ENCODE measurements at regions not wholly inside any gene's neighbourhood (a gene's known extent, or its start where the extent isn't known, plus 50 kb on each side); places are given as distances from the start of the nearest gene placed in this dataset.
"Not testable (repeated sequence)": the region's sequence is repeated elsewhere in the genome, so short reads cannot be mapped to it uniquely, and the experiment has no call there.

GRCh38 chr2:116769514-116769913 lies 1045.0 kb upstream of the DDX18 start:
- DNase-seq (ENCODE audit: low spot score), result no peak

- no peak for DNase-seq (ENCODE audit: low spot score)
Observed at GRCh38 chr2:116776556-116776955, 1037.9 kb upstream of the DDX18 start.

- DNase-seq (ENCODE audit: low spot score), result no peak
Observed at GRCh38 chr2:116787848-116788247, 1026.6 kb upstream of the DDX18 start.

- DNase-seq (ENCODE audit: low spot score), result no peak
Observed at GRCh38 chr2:116802671-116803070, 1011.8 kb upstream of the DDX18 start.

- no peak for DNase-seq (ENCODE audit: low spot score)
Observed at GRCh38 chr2:116804901-116805300, 1009.6 kb upstream of the DDX18 start.

GRCh38 chr2:116806505-116806904 lies 1008.0 kb upstream of the DDX18 start:
- DNase-seq (ENCODE audit: low spot score), result not testable (repeated sequence)

- no peak for DNase-seq (ENCODE audit: low spot score)
Observed at GRCh38 chr2:116809109-116809508, 1005.4 kb upstream of the DDX18 start.

GRCh38 chr2:116810071-116810470 lies 1004.4 kb upstream of the DDX18 start:
- DNase-seq (ENCODE audit: low spot score), result no peak

- no peak for DNase-seq (ENCODE audit: low spot score)
Observed at GRCh38 chr2:116810645-116811044, 1003.8 kb upstream of the DDX18 start.

GRCh38 chr2:116819355-116819754 lies 995.1 kb upstream of the DDX18 start:
- DNase-seq (ENCODE audit: low spot score), result peak; percentile 5

GRCh38 chr2:116820986-116821385 lies 993.5 kb upstream of the DDX18 start:
- DNase-seq (ENCODE audit: low spot score), result no peak

GRCh38 chr2:116829543-116829942 lies 984.9 kb upstream of the DDX18 start:
- DNase-seq (ENCODE audit: low spot score), result not testable (repeated sequence)

- DNase-seq (ENCODE audit: low spot score), result no peak
Observed at GRCh38 chr2:116832148-116832547, 982.3 kb upstream of the DDX18 start.

- no peak for DNase-seq (ENCODE audit: low spot score)
Observed at GRCh38 chr2:116833052-116833451, 981.4 kb upstream of the DDX18 start.

- DNase-seq (ENCODE audit: low spot score), result no peak
Observed at GRCh38 chr2:116842164-116842563, 972.3 kb upstream of the DDX18 start.

GRCh38 chr2:116859708-116860107 lies 954.8 kb upstream of the DDX18 start:
- DNase-seq (ENCODE audit: low spot score), result no peak

GRCh38 chr2:116874021-116874420 lies 940.5 kb upstream of the DDX18 start:
- DNase-seq (ENCODE audit: low spot score), result no peak

- no peak for DNase-seq (ENCODE audit: low spot score)
Observed at GRCh38 chr2:116877274-116877673, 937.2 kb upstream of the DDX18 start.

GRCh38 chr2:116877944-116878343 lies 936.5 kb upstream of the DDX18 start:
- DNase-seq (ENCODE audit: low spot score), result no peak

- DNase-seq (ENCODE audit: low spot score), result no peak
Observed at GRCh38 chr2:116879650-116880160, 934.8 kb upstream of the DDX18 start.

GRCh38 chr2:116891191-116891590 lies 923.3 kb upstream of the DDX18 start:
- DNase-seq (ENCODE audit: low spot score), result no peak

GRCh38 chr2:116911540-116911939 lies 903.0 kb upstream of the DDX18 start:
- DNase-seq (ENCODE audit: low spot score), result no peak

GRCh38 chr2:116915673-116916072 lies 898.8 kb upstream of the DDX18 start:
- no peak for DNase-seq (ENCODE audit: low spot score)

- no peak for DNase-seq (ENCODE audit: low spot score)
Observed at GRCh38 chr2:116917196-116917595, 897.3 kb upstream of the DDX18 start.

- no peak for DNase-seq (ENCODE audit: low spot score)
Observed at GRCh38 chr2:116918574-116918973, 895.9 kb upstream of the DDX18 start.

All from NAMALWA (cell line).